ENCODE measurements at regions not wholly inside any gene's neighbourhood (a gene's known extent, or its start where the extent isn't known, plus 50 kb on each side); places are given as distances from the start of the nearest gene placed in this dataset.

DNA sequence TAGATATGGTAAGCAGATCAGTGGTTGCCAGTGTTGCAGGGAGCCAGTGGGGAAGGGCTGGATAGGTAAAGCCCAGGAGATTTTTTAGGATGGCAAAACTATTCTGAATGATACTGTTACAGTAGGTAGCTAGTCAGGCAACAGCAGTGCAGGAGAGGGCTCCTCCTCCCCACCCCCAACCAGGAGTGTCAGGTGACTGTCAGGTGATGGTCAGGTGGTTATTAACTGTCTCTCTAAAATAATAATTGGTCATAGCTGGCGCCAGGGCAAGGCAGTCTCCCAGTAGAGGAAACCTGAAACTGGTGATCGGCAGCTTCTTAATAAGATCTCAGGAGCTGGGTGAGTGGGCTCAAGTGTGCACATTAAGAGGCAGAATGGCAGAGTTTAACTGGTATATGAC is 201.6 kb upstream of the PARD3B start:
- TF ChIP-seq, protein P1, sequence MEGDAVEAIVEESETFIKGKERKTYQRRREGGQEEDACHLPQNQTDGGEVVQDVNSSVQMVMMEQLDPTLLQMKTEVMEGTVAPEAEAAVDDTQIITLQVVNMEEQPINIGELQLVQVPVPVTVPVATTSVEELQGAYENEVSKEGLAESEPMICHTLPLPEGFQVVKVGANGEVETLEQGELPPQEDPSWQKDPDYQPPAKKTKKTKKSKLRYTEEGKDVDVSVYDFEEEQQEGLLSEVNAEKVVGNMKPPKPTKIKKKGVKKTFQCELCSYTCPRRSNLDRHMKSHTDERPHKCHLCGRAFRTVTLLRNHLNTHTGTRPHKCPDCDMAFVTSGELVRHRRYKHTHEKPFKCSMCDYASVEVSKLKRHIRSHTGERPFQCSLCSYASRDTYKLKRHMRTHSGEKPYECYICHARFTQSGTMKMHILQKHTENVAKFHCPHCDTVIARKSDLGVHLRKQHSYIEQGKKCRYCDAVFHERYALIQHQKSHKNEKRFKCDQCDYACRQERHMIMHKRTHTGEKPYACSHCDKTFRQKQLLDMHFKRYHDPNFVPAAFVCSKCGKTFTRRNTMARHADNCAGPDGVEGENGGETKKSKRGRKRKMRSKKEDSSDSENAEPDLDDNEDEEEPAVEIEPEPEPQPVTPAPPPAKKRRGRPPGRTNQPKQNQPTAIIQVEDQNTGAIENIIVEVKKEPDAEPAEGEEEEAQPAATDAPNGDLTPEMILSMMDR (IDR thresholded peaks at IDR 0.05): no peak
- TF ChIP-seq POLR2A (IDR thresholded peaks at IDR 0.05): no peak
- no peak for TF ChIP-seq EP300 (IDR thresholded peaks at IDR 0.05)
